ENCODE measurements at regions not wholly inside any gene's neighbourhood (a gene's known extent, or its start where the extent isn't known, plus 50 kb on each side); places are given as distances from the start of the nearest gene placed in this dataset.

GRCh38 chr10:31580646-31581045 lies 261.6 kb downstream of the ZEB1 start:
- no peak for TF ChIP-seq CTCF (IDR thresholded peaks at IDR 0.05; ENCODE audit: insufficient read depth, missing control alignments)
- no peak for FAIRE-seq
- no peak for DNase-seq (ENCODE audit: insufficient read length, low spot score)
